Spinal cord (tissue), 9 donors: ENCODE measurements at regions not wholly inside any gene's neighbourhood (a gene's known extent, or its start where the extent isn't known, plus 50 kb on each side); places are given as distances from the start of the nearest gene placed in this dataset.

Source experiments
- DNase-seq, 6 donors: peaks; one replicate each; pipeline versions ENCODE4 v3.0.0 to v3.0.0-alpha.2; 2013 to 2015; ENCODE audit warnings: low spot score in 6 of 6, low read depth in 4 of 6
- H3K27ac ChIP-seq: one replicate; pipeline ENCODE4 v1.5.1; 2013; ENCODE audit warnings: low read depth, low read length, control low read depth
- H3K27me3 ChIP-seq: one replicate; pipeline ENCODE4 v1.6.1; 2013; ENCODE audit warnings: low read length; ENCODE audit not compliant: control insufficient read depth, insufficient read depth
- H3K36me3 ChIP-seq: one replicate; pipeline ENCODE4 v1.6.1; 2013; ENCODE audit warnings: low read length; ENCODE audit not compliant: control insufficient read depth, insufficient read depth
- H3K4me1 ChIP-seq: one replicate; pipeline ENCODE4 v1.6.1; 2013; ENCODE audit warnings: low read length; ENCODE audit not compliant: control insufficient read depth, insufficient read depth
- H3K4me3 ChIP-seq: one replicate; pipeline ENCODE4 v1.5.1; 2013; ENCODE audit warnings: low read depth, low read length, control low read depth
- H3K9me3 ChIP-seq: one replicate; pipeline ENCODE4 v1.6.1; 2013; ENCODE audit warnings: low read length; ENCODE audit not compliant: control insufficient read depth, insufficient read depth
- WGBS: methylation state at CpG from one replicate; pipeline ENCODE4 v1.1.5; 2013; ENCODE audit warnings: missing lambda C conversion rate; ENCODE audit not compliant: insufficient coverage; 5-methylcytosine and 5-hydroxymethylcytosine counted together
- donor health status: healthy.

- H3K9me3 ChIP-seq: no peaks in the 10 kb centered on the region
- no peaks in the 10 kb centered on the region for H3K27me3 ChIP-seq
- H3K4me3 ChIP-seq: no peak overlapping the region
- H3K27ac ChIP-seq: no peak overlapping the region
- no peaks in the 10 kb centered on the region for H3K36me3 ChIP-seq
- no peak for DNase-seq
- WGBS: 71% methylated on average over 6 of the region's 9 CpGs
- peaks cover 8% of the 10 kb centered on the region for H3K4me1 ChIP-seq
Measured at GRCh38 chr13:22243469-22244163, 572.7 kb downstream of the FGF9 start.

DNA sequence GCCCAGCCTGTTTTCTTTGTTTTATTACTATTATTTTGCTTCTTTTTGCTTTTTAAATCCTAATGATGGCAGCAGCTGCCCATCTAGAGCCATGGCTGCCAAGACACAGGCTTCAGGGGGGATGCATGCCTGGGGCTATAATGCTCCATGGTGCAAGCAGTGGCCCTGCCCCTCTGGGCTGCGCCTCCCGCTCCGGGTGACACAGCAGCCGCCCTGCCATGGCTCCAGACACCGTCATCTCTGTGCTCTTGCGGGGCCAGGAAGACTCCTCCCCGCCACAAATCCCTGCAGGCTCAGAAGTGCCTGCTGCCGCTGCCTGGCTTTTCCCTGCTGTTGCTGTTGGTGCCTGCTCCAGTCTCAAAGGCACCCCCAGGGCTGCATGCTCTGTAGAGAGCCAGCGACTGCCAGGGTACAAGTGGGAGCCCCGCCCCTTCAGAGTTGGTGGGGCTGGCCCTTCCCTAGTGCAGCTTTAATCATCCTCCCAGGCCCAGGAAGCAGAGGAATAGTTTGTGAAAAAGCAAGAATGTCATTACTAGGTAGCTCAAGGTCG is 581.5 kb downstream of the FGF9 start:
- WGBS: 90% methylated on average over 11 of the region's 11 CpGs
- H3K9me3 ChIP-seq: no peaks in the 10 kb centered on the region
- no peak overlapping the region for H3K27ac ChIP-seq
- H3K4me1 ChIP-seq: no peaks in the 10 kb centered on the region
- H3K27me3 ChIP-seq: no peaks in the 10 kb centered on the region
- DNase-seq: no peak
- no peak overlapping the region for H3K4me3 ChIP-seq
- H3K36me3 ChIP-seq: no peaks in the 10 kb centered on the region

DNA sequence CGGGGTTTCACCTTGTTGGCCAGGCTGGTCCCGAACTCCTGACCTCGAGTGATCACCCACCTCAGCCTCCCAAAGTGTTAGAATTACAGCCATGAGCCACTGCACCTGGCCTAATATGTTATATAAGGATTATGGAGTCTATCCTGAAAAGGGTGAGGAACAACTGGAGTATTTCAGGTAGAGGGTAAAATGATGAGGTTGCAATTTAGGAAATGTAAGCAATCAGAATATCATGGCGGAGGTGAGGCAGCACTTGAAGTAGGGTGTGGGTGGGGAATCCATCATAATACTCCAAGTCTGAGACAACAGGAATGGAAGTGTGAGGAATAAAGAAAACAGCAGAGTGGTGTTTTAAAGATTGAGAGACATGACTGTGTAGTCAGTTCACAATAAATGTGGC is 582.2 kb downstream of the FGF9 start:
- H3K4me3 ChIP-seq: no peak overlapping the region
- no peaks in the 10 kb centered on the region for H3K36me3 ChIP-seq
- H3K4me1 ChIP-seq: no peaks in the 10 kb centered on the region
- WGBS: 100% methylated on average over 1 of the region's 4 CpGs
- H3K27ac ChIP-seq: no peak overlapping the region
- DNase-seq: no peak
- H3K9me3 ChIP-seq: no peaks in the 10 kb centered on the region
- H3K27me3 ChIP-seq: no peaks in the 10 kb centered on the region

GRCh38 chr13:22256111-22256639 is 585.3 kb downstream of the FGF9 start:
- Histone ChIP-seq H3K9me3 (no peaks in the 10 kb centered on the region), H3K4me1 (no peaks in the 10 kb centered on the region), H3K27me3 (no peaks in the 10 kb centered on the region), H3K36me3 (no peaks in the 10 kb centered on the region), H3K27ac (no peak overlapping the region), H3K4me3 (no peak overlapping the region)
- WGBS: no CpG with 5 or more reads among the region's 2 CpGs
- DNase-seq: no peak

- Histone ChIP-seq H3K9me3 (no peaks in the 10 kb centered on the region), H3K36me3 (no peaks in the 10 kb centered on the region), H3K27me3 (no peaks in the 10 kb centered on the region), H3K4me3 (no peak overlapping the region), H3K27ac (no peak overlapping the region), H3K4me1 (no peaks in the 10 kb centered on the region)
- 50% methylated on average over 1 of the region's 6 CpGs for WGBS
- peak in 2 of 6 donors; percentile 32 to 70 for DNase-seq
Measured at GRCh38 chr13:22262001-22262885, 591.4 kb downstream of the FGF9 start.

GRCh38 chr13:22263185-22263584 is 592.3 kb downstream of the FGF9 start:
- no peak overlapping the region for H3K4me3 ChIP-seq
- H3K4me1 ChIP-seq: no peaks in the 10 kb centered on the region
- H3K27ac ChIP-seq: no peak overlapping the region
- no peaks in the 10 kb centered on the region for H3K9me3 ChIP-seq
- no CpG with 5 or more reads among the region's 2 CpGs for WGBS
- no peaks in the 10 kb centered on the region for H3K36me3 ChIP-seq
- H3K27me3 ChIP-seq: no peaks in the 10 kb centered on the region
- peak in 1 of 6 donors; percentile 26 for DNase-seq

DNA sequence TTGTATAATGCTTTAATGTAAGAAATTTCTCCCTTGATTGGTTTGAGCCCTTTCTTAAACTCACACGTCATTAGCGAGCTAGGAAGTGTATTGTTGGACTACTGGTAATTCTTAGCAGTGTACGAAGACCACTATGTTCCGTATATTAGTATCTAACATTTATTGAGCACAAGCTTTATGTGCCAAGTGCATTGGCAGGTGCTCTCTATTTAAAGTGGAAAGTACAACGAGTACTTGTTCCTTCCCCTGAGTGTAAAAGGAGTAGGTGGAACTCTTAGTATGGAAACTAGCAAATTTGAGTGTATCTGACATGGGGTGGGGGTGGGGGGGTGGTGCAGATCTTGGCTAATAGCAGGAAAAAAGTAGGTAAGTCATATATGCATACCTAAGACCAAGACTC is 594.7 kb downstream of the FGF9 start:
- Histone ChIP-seq H3K4me3 (no peak overlapping the region), H3K36me3 (no peaks in the 10 kb centered on the region), H3K27ac (no peak overlapping the region), H3K4me1 (no peaks in the 10 kb centered on the region), H3K9me3 (no peaks in the 10 kb centered on the region), H3K27me3 (no peaks in the 10 kb centered on the region)
- DNase-seq: no peak
- no CpG with 5 or more reads among the region's 5 CpGs for WGBS

- no peak for DNase-seq
- H3K27me3 ChIP-seq: no peaks in the 10 kb centered on the region
- no peaks in the 10 kb centered on the region for H3K4me1 ChIP-seq
- H3K4me3 ChIP-seq: no peak overlapping the region
- H3K36me3 ChIP-seq: no peaks in the 10 kb centered on the region
- no peak overlapping the region for H3K27ac ChIP-seq
- 83% methylated on average over 4 of the region's 5 CpGs for WGBS
- H3K9me3 ChIP-seq: no peaks in the 10 kb centered on the region
Measured at GRCh38 chr13:22270881-22271280, 600.0 kb downstream of the FGF9 start.

- Histone ChIP-seq H3K4me3 (no peak overlapping the region), H3K27ac (no peak overlapping the region), H3K4me1 (no peaks in the 10 kb centered on the region), H3K36me3 (no peaks in the 10 kb centered on the region), H3K27me3 (no peaks in the 10 kb centered on the region), H3K9me3 (no peaks in the 10 kb centered on the region)
- peak in 1 of 6 donors; percentile 79 for DNase-seq
- WGBS: no CpG with 5 or more reads among the region's 2 CpGs
Measured at GRCh38 chr13:22271903-22272302, 601.0 kb downstream of the FGF9 start.
